Midbrain (tissue), 1 donor: ENCODE measurements at regions not wholly inside any gene's neighbourhood (a gene's known extent, or its start where the extent isn't known, plus 50 kb on each side); places are given as distances from the start of the nearest gene placed in this dataset.
"Not testable (repeated sequence)": the region's sequence is repeated elsewhere in the genome, so short reads cannot be mapped to it uniquely, and the experiment has no call there.

Experiments used
- DNase-seq: peaks from one replicate; lab custom pipeline; 2025; lab: John Stamatoyannopoulos, UW

GRCh38 chr2:184336688-184337087 is 261.6 kb upstream of the ZNF804A start:
- DNase-seq, result no peak

GRCh38 chr2:184338771-184339170 is 259.6 kb upstream of the ZNF804A start:
- DNase-seq, result no peak

GRCh38 chr2:184339966-184340365 is 258.4 kb upstream of the ZNF804A start:
- DNase-seq, result no peak

- no peak for DNase-seq
Observed at GRCh38 chr2:184346338-184346862, 251.9 kb upstream of the ZNF804A start.

- no peak for DNase-seq
Observed at GRCh38 chr2:184351126-184351525, 247.2 kb upstream of the ZNF804A start.

GRCh38 chr2:184357033-184357432 is 241.3 kb upstream of the ZNF804A start:
- DNase-seq, result no peak

- DNase-seq, result no peak
Observed at GRCh38 chr2:184359379-184359778, 238.9 kb upstream of the ZNF804A start.

- DNase-seq, result no peak
Observed at GRCh38 chr2:184363213-184363612, 235.1 kb upstream of the ZNF804A start.

GRCh38 chr2:184367211-184367610 is 231.1 kb upstream of the ZNF804A start:
- no peak for DNase-seq

- no peak for DNase-seq
Observed at GRCh38 chr2:184369307-184369706, 229.0 kb upstream of the ZNF804A start.

GRCh38 chr2:184370954-184371353 is 227.4 kb upstream of the ZNF804A start:
- no peak for DNase-seq

GRCh38 chr2:184371641-184372040 is 226.7 kb upstream of the ZNF804A start:
- no peak for DNase-seq

- DNase-seq, result no peak
Observed at GRCh38 chr2:184372484-184372883, 225.8 kb upstream of the ZNF804A start.

- DNase-seq, result no peak
Observed at GRCh38 chr2:184394642-184395041, 203.7 kb upstream of the ZNF804A start.

- DNase-seq, result no peak
Observed at GRCh38 chr2:184402381-184402780, 195.9 kb upstream of the ZNF804A start.

GRCh38 chr2:184407041-184407630 is 191.2 kb upstream of the ZNF804A start:
- DNase-seq, result not testable (repeated sequence)

- DNase-seq, result no peak
Observed at GRCh38 chr2:184410160-184410559, 188.2 kb upstream of the ZNF804A start.

- no peak for DNase-seq
Observed at GRCh38 chr2:184413221-184413620, 185.1 kb upstream of the ZNF804A start.

GRCh38 chr2:184413671-184414229 is 184.6 kb upstream of the ZNF804A start:
- no peak for DNase-seq

- DNase-seq, result peak; percentile 0
Observed at GRCh38 chr2:184416146-184416913, 182.0 kb upstream of the ZNF804A start.

GRCh38 chr2:184419744-184420143 is 178.6 kb upstream of the ZNF804A start:
- no peak for DNase-seq

- DNase-seq, result not testable (repeated sequence)
Observed at GRCh38 chr2:184421456-184421855, 176.9 kb upstream of the ZNF804A start.

- DNase-seq, result no peak
Observed at GRCh38 chr2:184425083-184425482, 173.2 kb upstream of the ZNF804A start.
